K562 (cell line): ENCODE measurements at regions not wholly inside any gene's neighbourhood (a gene's known extent, or its start where the extent isn't known, plus 50 kb on each side); places are given as distances from the start of the nearest gene placed in this dataset.

ENCODE experiments used
- ATAC-seq: fragments of 200-7000 bp; cut with Tn5 transposase; 3 replicates; pipeline ENCODE4 v1.9.1; 2020; ENCODE audit warnings: moderate library complexity
- BruUV-seq: library from RNA; stranded (reverse); fragments of 400-500 nt; replicated peaks from 2 replicates; lab custom pipeline; 2021; lab: Mats Ljungman, UMichigan
- CTCF ChIA-PET: fragments of 300-600 bp; formaldehyde crosslinking; extraction: SDS; loops from one replicate; lab custom pipeline; 2021; ENCODE audit warnings: low intra/inter-chr PET ratio; lab: Yijun Ruan, JAX
- POLR2A ChIA-PET: fragments of 300-600, 350-650 bp; sonication (Branson Sonifier 250); formaldehyde crosslinking; extraction: SDS; loops from one replicate; lab custom pipeline; 2021; ENCODE audit warnings: antibody characterized with exemption, inconsistent platforms; lab: Yijun Ruan, JAX
- DNase-seq, 4 experiments: peaks; one replicate each; pipeline versions ENCODE4 v3.0.0 to v3.0.0-alpha.2; 2011 to 2018; ENCODE audit warnings: low spot score in 3 of 4, mixed read lengths in 3 of 4; ENCODE audit errors: extremely low read depth in 1 of 4
- FAIRE-seq: peaks from 2 replicates; lab custom pipeline; 2011; peaks lifted over from hg19 to GRCh38; lab: Jason Lieb, UNC
- H2AFZ ChIP-seq: 2 replicates; pipeline ENCODE4 v1.6.0; 2011; ENCODE audit warnings: low read depth, low read length, control low read depth, inconsistent platforms
- H3K27ac ChIP-seq: fragments of 200-600 bp; 3 replicates; pipeline ENCODE4 v1.8.0; 2011; ENCODE audit warnings: low read depth, mild to moderate bottlenecking, control low read depth, inconsistent platforms, low read length, moderate library complexity, mixed read lengths; ENCODE audit errors: extremely low read depth
- H3K27me3 ChIP-seq, 2 experiments: fragments of 300-600 bp in 1 of 2; 2 replicates in 1 of 2; 3 replicates in 1 of 2; pipeline versions ENCODE4 v1.6.0 to v1.8.0; 2011; ENCODE audit warnings: inconsistent platforms in 2 of 2, low read length in 2 of 2, mild to moderate bottlenecking in 1 of 2, mixed read lengths in 1 of 2, moderate library complexity in 1 of 2; ENCODE audit not compliant: control insufficient read depth in 2 of 2, insufficient read depth in 2 of 2
- H3K36me3 ChIP-seq: fragments of 300-600 bp; 3 replicates; pipeline ENCODE4 v1.8.0; 2011; ENCODE audit warnings: mild to moderate bottlenecking, low read length, inconsistent platforms; ENCODE audit not compliant: control insufficient read depth, insufficient read depth
- H3K4me1 ChIP-seq, 2 experiments: fragments of 200-600 bp in 1 of 2; replicated peaks in 1 of 2; 2 replicates in 1 of 2; 3 replicates in 1 of 2; pipeline versions ENCODE4 v1.5.1 to v1.8.0; 2011; ENCODE audit warnings: inconsistent platforms in 2 of 2, low read length in 2 of 2, mild to moderate bottlenecking in 1 of 2, mixed read lengths in 1 of 2, moderate library complexity in 1 of 2; ENCODE audit not compliant: control insufficient read depth in 2 of 2, insufficient read depth in 2 of 2
- H3K4me2 ChIP-seq: 2 replicates; pipeline ENCODE4 v1.6.1; 2011; ENCODE audit warnings: low read length, control low read depth, inconsistent platforms, mixed read lengths; ENCODE audit not compliant: insufficient read depth
- H3K4me3 ChIP-seq: fragments of 200-600 bp; sonication (generic), shearing (Covaris generic); 2 replicates; pipeline ENCODE4 v1.5.1; 2016; ENCODE audit warnings: control low read depth, inconsistent platforms
- H3K79me2 ChIP-seq: fragments of 200-600 bp; 3 replicates; pipeline ENCODE4 v1.8.0; 2011; ENCODE audit warnings: low read length, inconsistent platforms; ENCODE audit not compliant: control insufficient read depth, insufficient read depth
- H3K9ac ChIP-seq, 2 experiments: 2 replicates each; pipeline versions ENCODE4 v1.6.0 to v1.6.1; 2011; ENCODE audit warnings: low read depth in 2 of 2, low read length in 2 of 2, control low read depth in 1 of 2, inconsistent platforms in 1 of 2, mild to moderate bottlenecking in 1 of 2, mixed read lengths in 1 of 2; ENCODE audit not compliant: insufficient read depth in 1 of 2
- H3K9me1 ChIP-seq: one replicate; pipeline ENCODE4 v1.6.0; 2011; ENCODE audit warnings: inconsistent platforms, mild to moderate bottlenecking, low read length, moderate library complexity; ENCODE audit not compliant: control insufficient read depth, insufficient read depth
- H3K9me3 ChIP-seq: replicated peaks from 2 replicates; pipeline ENCODE4 v1.5.1; 2011; ENCODE audit warnings: low read depth, low read length, inconsistent platforms; ENCODE audit not compliant: control insufficient read depth, insufficient read depth
- H4K20me1 ChIP-seq: replicated peaks from 2 replicates; pipeline ENCODE4 v1.6.1; 2011; ENCODE audit warnings: low read length, inconsistent platforms, mixed read lengths; ENCODE audit not compliant: control insufficient read depth, insufficient read depth
- CBX5 ChIP-seq: IDR thresholded peaks from 2 replicates; pipeline ENCODE4 v1.6.1; 2014; ENCODE audit warnings: low read depth, borderline replicate concordance
- CREBBP ChIP-seq: IDR thresholded peaks from one replicate; pipeline ENCODE4 v1.6.1; 2012; ENCODE audit warnings: low read depth, mild to moderate bottlenecking, control low read depth, inconsistent platforms, low read length
- ETS2 ChIP-seq: IDR thresholded peaks from 2 replicates; pipeline ENCODE4 v1.6.1; 2016; ENCODE audit warnings: borderline replicate concordance, missing genetic modification characterization, mild to moderate bottlenecking, moderate library complexity, missing compliant biosample characterization; ENCODE audit not compliant: poor library complexity, severe bottlenecking
- JUND ChIP-seq, 2 experiments: IDR thresholded peaks; 2 replicates in 1 of 2; 3 replicates in 1 of 2; pipeline ENCODE4 v1.6.1; 2011; ENCODE audit warnings: borderline replicate concordance in 2 of 2, low read depth in 2 of 2, low read length in 2 of 2, improper control_type of control experiment in 1 of 2, missing biosample characterization in 1 of 2, missing genetic modification characterization in 1 of 2, missing genetic modification reagents in 1 of 2
- RBM14 ChIP-seq: fragments of 200-400 bp; formaldehyde crosslinking; IDR thresholded peaks from 2 replicates; pipeline ENCODE4 v1.6.1; 2018; ENCODE audit warnings: low read depth, mild to moderate bottlenecking, low read length, moderate library complexity, borderline replicate concordance; ENCODE audit not compliant: insufficient read depth
- ZNF354B ChIP-seq: fragments of 250-450 bp; sonication (Bioruptor Pico); IDR thresholded peaks from 2 replicates; pipeline ENCODE4 v1.4.0; 2020
- WGBS: fragments of 100-300 bp; shearing (Covaris generic); methylation state at CpG from one replicate; pipeline ENCODE4 v1.1.6; 2016; ENCODE audit warnings: low coverage, mixed read lengths; ENCODE audit not compliant: insufficient coverage; ENCODE audit errors: missing lambda C conversion rate; 5-methylcytosine and 5-hydroxymethylcytosine counted together
- in situ Hi-C: fragments of 300-500 bp; cut with MboI; formaldehyde crosslinking; loops from 4 replicates; pipeline ENCODE4 v1.15.0; 2018; ENCODE audit warnings: inconsistent platforms, mixed read lengths
- intact Hi-C: fragments of 100-400 bp; cut with micrococcal nuclease; formaldehyde crosslinking; loops from 2 replicates; pipeline ENCODE4 v1.14.2; 2022
- TF ChIP-seq, protein P1 (sequence below): fragments of 450-650 bp; IDR thresholded peaks from 2 replicates; pipeline ENCODE4 v1.6.1; 2017; ENCODE audit warnings: antibody characterized with exemption, mild to moderate bottlenecking
- TF ChIP-seq, protein P2 (sequence below): fragments of 250-450 bp; sonication (Bioruptor Pico); IDR thresholded peaks from 2 replicates; pipeline ENCODE4 v1.5.0; 2021; ENCODE audit warnings: mild to moderate bottlenecking, borderline replicate concordance

DNA sequence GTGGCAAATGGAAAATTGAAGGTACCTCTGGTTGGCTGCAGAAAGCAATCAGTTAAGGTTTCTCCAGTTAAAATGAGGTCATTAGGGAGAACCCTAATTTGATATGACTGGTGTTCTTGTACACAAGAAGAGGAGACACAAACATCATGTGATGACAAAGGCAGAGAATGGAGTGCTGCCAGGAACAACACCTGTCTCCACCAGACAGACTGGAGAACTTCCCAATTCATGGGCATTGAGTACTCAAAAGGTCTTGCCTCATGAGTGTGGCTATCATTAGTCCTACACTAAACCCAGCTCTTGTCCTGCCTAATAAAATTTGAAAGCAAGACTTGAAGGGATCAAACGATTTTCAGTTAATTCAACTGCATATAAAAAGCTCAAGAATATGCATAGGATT is 152.6 kb downstream of the PTPN20 start:
- FAIRE-seq: no peak
- H3K4me2 ChIP-seq: no peak overlapping the region
- no peak for DNase-seq
- no peaks in the 10 kb centered on the region for H3K36me3 ChIP-seq
- H3K4me3 ChIP-seq: no peak overlapping the region
- BruUV-seq: no TSS peak
- no peaks in the 10 kb centered on the region for H3K4me1 ChIP-seq
- H3K79me2 ChIP-seq: no peaks in the 10 kb centered on the region
- in situ Hi-C loops: no loop called here
- no peak overlapping the region for H3K9ac ChIP-seq
- H3K9me1 ChIP-seq: no peaks in the 10 kb centered on the region
- no peak overlapping the region for H3K27ac ChIP-seq
- TF ChIP-seq CREBBP: no peak
- TF ChIP-seq, all 486 proteins: peak for 0
- ATAC-seq: no peak
- 0% methylated on average over 1 of the region's 1 CpG for WGBS
- no peak overlapping the region for H2AFZ ChIP-seq
- intact Hi-C loops: no loop called here
- peaks cover 29 to 40% of the 10 kb centered on the region in 2 experiments; a peak in 4 of 5 replicates for H3K27me3 ChIP-seq
- no peaks in the 10 kb centered on the region for H3K9me3 ChIP-seq
- CTCF ChIA-PET: no interaction called here
- peaks cover 4% of the 10 kb centered on the region; the same call in 1 of the 2 replicates for H4K20me1 ChIP-seq
- POLR2A ChIA-PET: no interaction called here

DNA sequence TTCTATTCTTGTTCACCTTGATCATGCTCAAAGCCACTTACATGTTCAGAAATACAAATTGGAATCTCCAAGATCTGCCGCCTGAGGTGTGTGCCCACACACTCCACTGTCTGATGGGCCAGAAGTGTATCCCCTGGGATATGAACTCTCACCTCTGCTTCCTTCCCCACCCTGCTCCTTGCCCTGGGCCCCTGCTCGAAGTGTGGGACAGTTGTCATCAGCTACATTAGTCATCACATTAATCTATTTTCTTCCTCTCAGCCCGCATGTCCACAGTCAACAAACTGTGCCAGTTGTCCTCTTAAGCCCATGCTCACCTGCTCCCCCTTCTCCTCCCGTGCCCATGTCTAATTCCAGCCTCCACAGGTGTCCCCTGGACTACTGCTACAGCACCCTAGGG is 154.7 kb downstream of the PTPN20 start:
- H3K9me3 ChIP-seq: no peaks in the 10 kb centered on the region
- H3K79me2 ChIP-seq: no peaks in the 10 kb centered on the region
- no peak overlapping the region for H3K9ac ChIP-seq
- no TSS peak for BruUV-seq
- H3K27me3 ChIP-seq: peaks cover 10 to 25% of the 10 kb centered on the region in 2 experiments; a peak in 4 of 5 replicates
- DNase-seq (no peak), ATAC-seq (no peak), FAIRE-seq (no peak)
- 2% methylated on average over 4 of the region's 4 CpGs for WGBS
- in situ Hi-C loops (no loop called here), intact Hi-C loops (no loop called here)
- CTCF ChIA-PET: no interaction called here
- H3K4me2 ChIP-seq: no peak overlapping the region
- POLR2A ChIA-PET: interaction anchor here (1.4 kb wide), 1 partner anchor 9 kb away, joined by 5 read pairs; no protein-coding TSS in a partner anchor
- no peaks in the 10 kb centered on the region for H3K4me1 ChIP-seq
- no peak overlapping the region for H3K27ac ChIP-seq
- no peak overlapping the region for H2AFZ ChIP-seq
- no peaks in the 10 kb centered on the region for H3K9me1 ChIP-seq
- no peak overlapping the region for H3K4me3 ChIP-seq
- H3K36me3 ChIP-seq: no peaks in the 10 kb centered on the region
- no peaks in the 10 kb centered on the region for H4K20me1 ChIP-seq
- TF ChIP-seq, protein P1, sequence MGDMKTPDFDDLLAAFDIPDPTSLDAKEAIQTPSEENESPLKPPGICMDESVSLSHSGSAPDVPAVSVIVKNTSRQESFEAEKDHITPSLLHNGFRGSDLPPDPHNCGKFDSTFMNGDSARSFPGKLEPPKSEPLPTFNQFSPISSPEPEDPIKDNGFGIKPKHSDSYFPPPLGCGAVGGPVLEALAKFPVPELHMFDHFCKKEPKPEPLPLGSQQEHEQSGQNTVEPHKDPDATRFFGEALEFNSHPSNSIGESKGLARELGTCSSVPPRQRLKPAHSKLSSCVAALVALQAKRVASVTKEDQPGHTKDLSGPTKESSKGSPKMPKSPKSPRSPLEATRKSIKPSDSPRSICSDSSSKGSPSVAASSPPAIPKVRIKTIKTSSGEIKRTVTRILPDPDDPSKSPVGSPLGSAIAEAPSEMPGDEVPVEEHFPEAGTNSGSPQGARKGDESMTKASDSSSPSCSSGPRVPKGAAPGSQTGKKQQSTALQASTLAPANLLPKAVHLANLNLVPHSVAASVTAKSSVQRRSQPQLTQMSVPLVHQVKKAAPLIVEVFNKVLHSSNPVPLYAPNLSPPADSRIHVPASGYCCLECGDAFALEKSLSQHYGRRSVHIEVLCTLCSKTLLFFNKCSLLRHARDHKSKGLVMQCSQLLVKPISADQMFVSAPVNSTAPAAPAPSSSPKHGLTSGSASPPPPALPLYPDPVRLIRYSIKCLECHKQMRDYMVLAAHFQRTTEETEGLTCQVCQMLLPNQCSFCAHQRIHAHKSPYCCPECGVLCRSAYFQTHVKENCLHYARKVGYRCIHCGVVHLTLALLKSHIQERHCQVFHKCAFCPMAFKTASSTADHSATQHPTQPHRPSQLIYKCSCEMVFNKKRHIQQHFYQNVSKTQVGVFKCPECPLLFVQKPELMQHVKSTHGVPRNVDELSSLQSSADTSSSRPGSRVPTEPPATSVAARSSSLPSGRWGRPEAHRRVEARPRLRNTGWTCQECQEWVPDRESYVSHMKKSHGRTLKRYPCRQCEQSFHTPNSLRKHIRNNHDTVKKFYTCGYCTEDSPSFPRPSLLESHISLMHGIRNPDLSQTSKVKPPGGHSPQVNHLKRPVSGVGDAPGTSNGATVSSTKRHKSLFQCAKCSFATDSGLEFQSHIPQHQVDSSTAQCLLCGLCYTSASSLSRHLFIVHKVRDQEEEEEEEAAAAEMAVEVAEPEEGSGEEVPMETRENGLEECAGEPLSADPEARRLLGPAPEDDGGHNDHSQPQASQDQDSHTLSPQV: no peak
- TF ChIP-seq, protein P2, sequence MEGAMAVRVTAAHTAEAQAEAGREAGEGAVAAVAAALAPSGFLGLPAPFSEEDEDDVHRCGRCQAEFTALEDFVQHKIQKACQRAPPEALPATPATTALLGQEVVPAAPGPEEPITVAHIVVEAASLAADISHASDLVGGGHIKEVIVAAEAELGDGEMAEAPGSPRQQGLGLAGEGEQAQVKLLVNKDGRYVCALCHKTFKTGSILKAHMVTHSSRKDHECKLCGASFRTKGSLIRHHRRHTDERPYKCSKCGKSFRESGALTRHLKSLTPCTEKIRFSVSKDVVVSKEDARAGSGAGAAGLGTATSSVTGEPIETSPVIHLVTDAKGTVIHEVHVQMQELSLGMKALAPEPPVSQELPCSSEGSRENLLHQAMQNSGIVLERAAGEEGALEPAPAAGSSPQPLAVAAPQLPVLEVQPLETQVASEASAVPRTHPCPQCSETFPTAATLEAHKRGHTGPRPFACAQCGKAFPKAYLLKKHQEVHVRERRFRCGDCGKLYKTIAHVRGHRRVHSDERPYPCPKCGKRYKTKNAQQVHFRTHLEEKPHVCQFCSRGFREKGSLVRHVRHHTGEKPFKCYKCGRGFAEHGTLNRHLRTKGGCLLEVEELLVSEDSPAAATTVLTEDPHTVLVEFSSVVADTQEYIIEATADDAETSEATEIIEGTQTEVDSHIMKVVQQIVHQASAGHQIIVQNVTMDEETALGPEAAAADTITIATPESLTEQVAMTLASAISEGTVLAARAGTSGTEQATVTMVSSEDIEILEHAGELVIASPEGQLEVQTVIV (CRISPR knock-in tag): no peak
- TF ChIP-seq JUND (IDR thresholded peaks at IDR 0.05; ENCODE audit: borderline replicate concordance, low read depth, low read length) (no peak), JUND (tag; IDR thresholded peaks at IDR 0.05; ENCODE audit: borderline replicate concordance, low read depth, low read length) (no peak), CBX5 (no peak), ZNF354B (CRISPR knock-in tag) (no peak), ETS2 (no peak), RBM14 (no peak)
